ENCODE measurements at regions not wholly inside any gene's neighbourhood (a gene's known extent, or its start where the extent isn't known, plus 50 kb on each side); places are given as distances from the start of the nearest gene placed in this dataset.

- Mint-ChIP-seq H3K36me3 (ENCODE audit: low read depth) (no peaks in the 10 kb centered on the region), H3K27me3 (ENCODE audit: low read depth) (no peaks in the 10 kb centered on the region), H3K4me3 (no peak overlapping the region), H3K9me3 (peaks cover 21% of the 10 kb centered on the region), H3K4me1 (ENCODE audit: low read depth) (no peaks in the 10 kb centered on the region), H3K27ac (no peak overlapping the region)
These were observed 272.3 kb upstream of the ROBO1 start for GRCh38 chr3:80040067-80040466.

DNA sequence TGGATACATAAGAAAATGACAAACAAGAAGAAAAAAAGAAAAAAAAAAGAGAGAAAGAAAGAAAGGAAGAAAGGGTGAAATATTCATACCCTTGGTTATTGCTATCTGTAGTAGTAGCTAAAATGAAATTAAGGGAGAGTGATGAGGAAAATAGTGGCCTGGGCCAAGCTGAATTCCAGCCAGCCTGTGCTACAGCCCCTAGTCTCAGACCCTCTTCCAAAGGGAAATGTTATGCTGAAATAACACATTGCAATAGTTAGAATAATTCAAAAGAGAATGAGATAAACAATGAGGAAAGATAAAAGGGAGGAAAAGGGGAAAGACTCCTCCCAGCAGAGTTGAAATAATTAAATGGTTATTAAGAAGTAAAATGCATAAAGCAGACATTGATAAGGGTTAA lies 268.4 kb upstream of the ROBO1 start:
- H3K4me3 Mint-ChIP-seq, result no peak overlapping the region
- no peaks in the 10 kb centered on the region for H3K4me1 Mint-ChIP-seq (ENCODE audit: low read depth)
- H3K36me3 Mint-ChIP-seq (ENCODE audit: low read depth), result no peaks in the 10 kb centered on the region
- peaks cover 15% of the 10 kb centered on the region for H3K9me3 Mint-ChIP-seq
- H3K27ac Mint-ChIP-seq, result no peak overlapping the region
- H3K27me3 Mint-ChIP-seq (ENCODE audit: low read depth), result no peaks in the 10 kb centered on the region

- Mint-ChIP-seq H3K4me3 (no peak overlapping the region), H3K27me3 (ENCODE audit: low read depth) (no peaks in the 10 kb centered on the region), H3K27ac (no peak overlapping the region), H3K36me3 (ENCODE audit: low read depth) (no peaks in the 10 kb centered on the region), H3K9me3 (peaks cover 18% of the 10 kb centered on the region), H3K4me1 (ENCODE audit: low read depth) (no peaks in the 10 kb centered on the region)
These were observed 267.2 kb upstream of the ROBO1 start for GRCh38 chr3:80035021-80035420.

- H3K27me3 Mint-ChIP-seq (ENCODE audit: low read depth), result no peaks in the 10 kb centered on the region
- H3K4me3 Mint-ChIP-seq, result no peak overlapping the region
- H3K4me1 Mint-ChIP-seq (ENCODE audit: low read depth), result no peaks in the 10 kb centered on the region
These were observed 255.2 kb upstream of the ROBO1 start for GRCh38 chr3:80023010-80023409.

DNA sequence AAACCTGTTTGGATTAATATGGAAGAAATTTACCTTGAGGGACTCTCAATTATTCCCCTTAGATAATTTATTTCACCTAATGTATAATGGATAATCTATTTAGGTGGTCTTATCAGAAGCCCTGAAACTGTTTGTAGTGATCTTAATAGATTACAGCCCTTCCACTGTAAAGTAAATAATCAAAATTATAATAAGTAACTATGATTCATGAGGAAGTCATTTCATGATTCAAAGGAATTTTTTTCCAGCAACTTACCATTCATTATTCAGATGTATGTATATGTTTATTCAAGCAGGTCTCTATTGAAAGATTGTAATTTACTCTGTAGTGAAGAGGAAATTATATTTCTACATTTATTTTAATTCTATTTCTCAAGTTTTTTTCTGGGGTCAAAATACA lies 250.6 kb upstream of the ROBO1 start:
- no peaks in the 10 kb centered on the region for H3K27me3 Mint-ChIP-seq (ENCODE audit: low read depth)
- no peaks in the 10 kb centered on the region for H3K36me3 Mint-ChIP-seq (ENCODE audit: low read depth)
- peaks cover 4% of the 10 kb centered on the region for H3K9me3 Mint-ChIP-seq
- H3K4me3 Mint-ChIP-seq, result no peak overlapping the region
- no peak overlapping the region for H3K27ac Mint-ChIP-seq
- H3K4me1 Mint-ChIP-seq (ENCODE audit: low read depth), result no peaks in the 10 kb centered on the region

More at GRCh38 chr3:80023010-80023409, 255.2 kb upstream of the ROBO1 start:
- Mint-ChIP-seq H3K36me3 (ENCODE audit: low read depth) (no peaks in the 10 kb centered on the region), H3K27ac (no peak overlapping the region), H3K9me3 (peaks cover 11% of the 10 kb centered on the region)

DNA sequence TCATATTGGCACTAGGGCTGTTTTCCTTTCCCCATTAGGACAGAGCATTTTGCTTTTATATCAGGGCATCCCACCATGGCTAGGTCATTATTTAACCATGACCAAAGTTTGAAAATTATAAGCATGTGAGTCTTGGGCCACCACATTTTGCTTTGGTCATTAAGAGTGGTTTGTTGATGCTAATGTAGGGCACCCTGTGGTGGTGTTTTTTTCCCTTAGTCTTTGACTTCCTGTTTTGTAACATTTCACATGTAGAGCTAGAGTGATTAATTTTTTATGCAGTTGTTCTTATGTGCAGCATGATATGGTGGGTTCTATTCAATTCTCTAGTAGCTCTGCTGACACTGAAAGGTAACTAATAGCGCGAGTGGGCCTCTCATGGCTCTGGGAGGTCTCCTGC lies 249.6 kb upstream of the ROBO1 start:
- no peaks in the 10 kb centered on the region for H3K4me1 Mint-ChIP-seq (ENCODE audit: low read depth)
- peaks cover 5% of the 10 kb centered on the region for H3K9me3 Mint-ChIP-seq
- H3K36me3 Mint-ChIP-seq (ENCODE audit: low read depth), result no peaks in the 10 kb centered on the region
- no peak overlapping the region for H3K4me3 Mint-ChIP-seq
- no peaks in the 10 kb centered on the region for H3K27me3 Mint-ChIP-seq (ENCODE audit: low read depth)
- H3K27ac Mint-ChIP-seq, result no peak overlapping the region

GRCh38 chr3:80014576-80014975 lies 246.8 kb upstream of the ROBO1 start:
- Mint-ChIP-seq H3K27ac (no peak overlapping the region), H3K36me3 (ENCODE audit: low read depth) (no peaks in the 10 kb centered on the region), H3K9me3 (peaks cover 3% of the 10 kb centered on the region), H3K27me3 (ENCODE audit: low read depth) (no peaks in the 10 kb centered on the region), H3K4me3 (no peak overlapping the region), H3K4me1 (ENCODE audit: low read depth) (no peaks in the 10 kb centered on the region)

- Mint-ChIP-seq H3K9me3 (peaks cover 3% of the 10 kb centered on the region), H3K27ac (no peak overlapping the region), H3K4me1 (ENCODE audit: low read depth) (no peaks in the 10 kb centered on the region), H3K27me3 (ENCODE audit: low read depth) (no peaks in the 10 kb centered on the region), H3K4me3 (no peak overlapping the region), H3K36me3 (ENCODE audit: low read depth) (no peaks in the 10 kb centered on the region)
These were observed 242.3 kb upstream of the ROBO1 start for GRCh38 chr3:80010021-80010571.

GRCh38 chr3:80007522-80007921 lies 239.7 kb upstream of the ROBO1 start:
- Mint-ChIP-seq H3K4me3 (no peak overlapping the region), H3K4me1 (ENCODE audit: low read depth) (no peaks in the 10 kb centered on the region), H3K9me3 (peaks cover 3% of the 10 kb centered on the region), H3K27me3 (ENCODE audit: low read depth) (no peaks in the 10 kb centered on the region), H3K27ac (no peak overlapping the region), H3K36me3 (ENCODE audit: low read depth) (no peaks in the 10 kb centered on the region)

- Mint-ChIP-seq H3K4me1 (ENCODE audit: low read depth) (no peaks in the 10 kb centered on the region), H3K27me3 (ENCODE audit: low read depth) (no peaks in the 10 kb centered on the region), H3K27ac (no peak overlapping the region), H3K9me3 (no peaks in the 10 kb centered on the region), H3K36me3 (ENCODE audit: low read depth) (no peaks in the 10 kb centered on the region), H3K4me3 (no peak overlapping the region)
These were observed 238.5 kb upstream of the ROBO1 start for GRCh38 chr3:80006315-80006714.

DNA sequence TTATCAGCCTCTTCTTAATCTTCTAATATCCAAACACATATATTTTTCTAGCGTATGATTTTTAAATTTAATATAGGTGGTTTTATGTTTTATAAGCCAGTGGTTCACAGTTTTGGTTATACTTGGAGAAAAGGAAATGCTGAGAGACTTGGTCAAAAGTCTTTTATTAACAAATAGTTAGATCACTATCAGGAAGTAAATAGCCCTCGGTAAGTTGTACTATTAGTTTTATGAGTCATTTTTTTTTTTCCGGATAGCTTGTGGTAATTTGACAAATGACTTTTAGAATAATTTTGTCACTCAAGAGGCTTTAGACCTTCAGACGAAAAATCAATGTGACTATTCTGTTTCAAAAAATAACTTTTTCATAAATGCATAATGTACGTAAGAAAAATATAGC lies 232.2 kb upstream of the ROBO1 start:
- H3K4me3 Mint-ChIP-seq, result no peak overlapping the region

DNA sequence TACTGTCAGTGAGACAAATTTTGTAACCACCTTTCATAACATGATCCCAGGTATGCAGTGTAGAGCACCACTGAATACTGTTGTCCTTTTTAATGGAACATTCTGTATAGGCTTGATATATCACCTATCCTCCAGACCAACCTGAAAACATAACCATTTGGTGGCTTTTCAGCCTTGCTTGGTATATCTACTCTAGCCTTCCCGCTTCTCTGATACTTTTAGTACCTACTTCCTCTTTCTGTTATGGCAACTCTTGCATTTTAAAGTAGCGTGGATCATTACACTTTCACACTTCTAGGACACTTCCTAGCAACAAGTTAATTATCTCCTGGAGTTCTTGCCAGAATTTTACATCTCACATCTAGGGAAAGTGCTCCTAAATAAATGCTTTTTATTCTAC lies 226.6 kb upstream of the ROBO1 start:
- Mint-ChIP-seq H3K4me1 (ENCODE audit: low read depth) (no peaks in the 10 kb centered on the region), H3K9me3 (peaks cover 14% of the 10 kb centered on the region), H3K4me3 (no peak overlapping the region), H3K36me3 (ENCODE audit: low read depth) (no peaks in the 10 kb centered on the region), H3K27ac (no peak overlapping the region), H3K27me3 (ENCODE audit: low read depth) (no peaks in the 10 kb centered on the region)

More for the DNA sequence above, 232.2 kb upstream of the ROBO1 start:
- Mint-ChIP-seq H3K36me3 (ENCODE audit: low read depth) (no peaks in the 10 kb centered on the region), H3K9me3 (peaks cover 9% of the 10 kb centered on the region), H3K4me1 (ENCODE audit: low read depth) (no peaks in the 10 kb centered on the region), H3K27me3 (ENCODE audit: low read depth) (no peaks in the 10 kb centered on the region), H3K27ac (no peak overlapping the region)

GRCh38 chr3:79986338-79986737 lies 218.5 kb upstream of the ROBO1 start:
- Mint-ChIP-seq H3K27me3 (ENCODE audit: low read depth) (no peaks in the 10 kb centered on the region), H3K36me3 (ENCODE audit: low read depth) (no peaks in the 10 kb centered on the region), H3K9me3 (peaks cover 12% of the 10 kb centered on the region), H3K4me3 (no peak overlapping the region), H3K27ac (no peak overlapping the region), H3K4me1 (ENCODE audit: low read depth) (no peaks in the 10 kb centered on the region)

DNA sequence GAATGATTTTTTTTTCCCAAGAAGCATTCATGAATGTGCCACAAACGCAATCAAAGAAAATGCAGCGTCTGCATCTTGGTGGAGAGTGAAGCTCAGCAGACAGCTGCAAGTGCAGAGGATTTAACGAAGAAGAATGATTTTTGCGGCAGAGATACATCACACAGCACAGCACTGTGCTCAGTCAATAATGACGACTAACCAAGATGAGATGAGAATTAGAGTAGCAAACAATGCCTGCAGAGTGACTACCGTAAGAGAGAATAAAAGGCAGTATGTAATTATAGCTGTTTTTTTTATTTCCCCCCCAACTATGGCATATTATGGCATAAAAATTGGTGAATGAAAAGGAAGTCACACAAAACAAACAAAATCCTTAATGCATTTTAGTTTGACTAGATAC lies 218.0 kb upstream of the ROBO1 start:
- H3K36me3 Mint-ChIP-seq (ENCODE audit: low read depth), result no peaks in the 10 kb centered on the region
- no peak overlapping the region for H3K4me3 Mint-ChIP-seq
- H3K27ac Mint-ChIP-seq, result no peak overlapping the region
- no peaks in the 10 kb centered on the region for H3K27me3 Mint-ChIP-seq (ENCODE audit: low read depth)
- H3K9me3 Mint-ChIP-seq, result peaks cover 12% of the 10 kb centered on the region
- H3K4me1 Mint-ChIP-seq (ENCODE audit: low read depth), result no peaks in the 10 kb centered on the region

DNA sequence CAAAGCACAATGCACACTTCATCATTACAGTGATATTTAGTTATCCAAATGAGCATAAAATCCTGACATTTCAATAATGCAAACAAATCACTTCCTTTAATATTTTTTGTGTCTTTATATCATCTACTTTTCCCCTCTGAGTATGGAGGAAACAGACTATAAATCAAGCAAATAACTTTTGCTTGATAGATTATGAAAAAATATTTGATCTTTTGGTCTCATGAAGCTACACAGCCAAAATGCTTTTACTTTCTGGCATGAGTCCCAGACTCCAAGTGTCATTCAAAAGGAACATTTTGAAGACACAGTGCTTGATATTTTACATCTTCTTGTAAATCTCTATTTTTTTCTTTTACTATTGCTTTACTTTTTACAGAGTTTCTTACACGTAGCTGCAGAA lies 215.3 kb upstream of the ROBO1 start:
- no peak overlapping the region for H3K4me3 Mint-ChIP-seq
- H3K27ac Mint-ChIP-seq, result no peak overlapping the region
- no peaks in the 10 kb centered on the region for H3K27me3 Mint-ChIP-seq (ENCODE audit: low read depth)
- H3K4me1 Mint-ChIP-seq (ENCODE audit: low read depth), result no peaks in the 10 kb centered on the region
- H3K36me3 Mint-ChIP-seq (ENCODE audit: low read depth), result no peaks in the 10 kb centered on the region
- H3K9me3 Mint-ChIP-seq, result peaks cover 16% of the 10 kb centered on the region

- Mint-ChIP-seq H3K36me3 (ENCODE audit: low read depth) (no peaks in the 10 kb centered on the region), H3K9me3 (peaks cover 26% of the 10 kb centered on the region), H3K27me3 (ENCODE audit: low read depth) (no peaks in the 10 kb centered on the region), H3K27ac (no peak overlapping the region), H3K4me1 (ENCODE audit: low read depth) (no peaks in the 10 kb centered on the region), H3K4me3 (no peak overlapping the region)
These were observed 212.2 kb upstream of the ROBO1 start for GRCh38 chr3:79979990-79980389.
